GM23248 (cell line): ENCODE measurements at regions not wholly inside any gene's neighbourhood (a gene's known extent, or its start where the extent isn't known, plus 50 kb on each side); places are given as distances from the start of the nearest gene placed in this dataset.
A peak's percentile ranks its signal among the peaks of the same experiment; 100 is the strongest.

Experiments used
- DNase-seq: peaks from one replicate; pipeline ENCODE4 v3.0.0-alpha.2; 2015
- H2AFZ ChIP-seq: fragments of 200-600 bp; sonication (generic); 2 replicates; pipeline ENCODE4 v1.6.1; 2016; ENCODE audit warnings: antibody characterized with exemption
- H3F3A ChIP-seq: fragments of 200-600 bp; sonication (generic); 2 replicates; pipeline ENCODE4 v1.6.1; 2016; ENCODE audit warnings: mild to moderate bottlenecking, antibody characterized with exemption, mixed run types; ENCODE audit not compliant: insufficient read depth
- H3K27ac ChIP-seq: fragments of 200-600 bp; sonication (generic); 2 replicates; pipeline ENCODE4 v1.5.1; 2016; ENCODE audit warnings: mild to moderate bottlenecking
- H3K27me3 ChIP-seq: fragments of 200-600 bp; sonication (generic); replicated peaks from 2 replicates; pipeline ENCODE4 v1.6.1; 2016; ENCODE audit warnings: mild to moderate bottlenecking; ENCODE audit not compliant: insufficient read depth
- H3K36me3 ChIP-seq: fragments of 200-600 bp; sonication (generic); 2 replicates; pipeline ENCODE4 v1.6.1; 2016; ENCODE audit warnings: low read depth, mild to moderate bottlenecking
- H3K4me1 ChIP-seq: fragments of 200-600 bp; sonication (generic); 2 replicates; pipeline ENCODE4 v1.6.1; 2016; ENCODE audit warnings: mild to moderate bottlenecking; ENCODE audit not compliant: insufficient read depth
- H3K4me2 ChIP-seq: fragments of 200-600 bp; sonication (generic); one replicate; pipeline ENCODE4 v1.6.1; 2016; ENCODE audit warnings: mild to moderate bottlenecking; ENCODE audit not compliant: unreplicated experiment
- H3K4me3 ChIP-seq: fragments of 200-600 bp; sonication (generic); 2 replicates; pipeline ENCODE4 v1.5.1; 2016; ENCODE audit warnings: mild to moderate bottlenecking
- H3K79me2 ChIP-seq: fragments of 200-600 bp; sonication (generic); 2 replicates; pipeline ENCODE4 v1.6.1; 2016; ENCODE audit warnings: mild to moderate bottlenecking; ENCODE audit not compliant: insufficient read depth
- H3K9ac ChIP-seq: fragments of 200-600 bp; sonication (generic); 2 replicates; pipeline ENCODE4 v1.6.1; 2016; ENCODE audit warnings: mild to moderate bottlenecking
- H3K9me2 ChIP-seq: fragments of 200-600 bp; sonication (generic); 2 replicates; pipeline ENCODE4 v1.6.1; 2016; ENCODE audit warnings: mixed run types, mild to moderate bottlenecking, moderate library complexity; ENCODE audit not compliant: insufficient read depth
- H3K9me3 ChIP-seq: fragments of 200-600 bp; sonication (generic); one replicate; pipeline ENCODE4 v1.6.1; 2017; ENCODE audit warnings: low read depth
- H4K20me1 ChIP-seq: fragments of 200-600 bp; sonication (generic); 2 replicates; pipeline ENCODE4 v1.6.0; 2016; ENCODE audit not compliant: insufficient read depth
- EZH2 ChIP-seq: fragments of 200-600 bp; sonication (generic); IDR thresholded peaks from 2 replicates; pipeline ENCODE4 v1.6.1; 2018; ENCODE audit warnings: antibody characterized with exemption, mild to moderate bottlenecking; ENCODE audit not compliant: insufficient read depth, poor library complexity, severe bottlenecking
- EZH2phosphoT487 ChIP-seq: fragments of 200-600 bp; sonication (generic); IDR thresholded peaks from 2 replicates; pipeline ENCODE4 v1.6.1; 2018; ENCODE audit warnings: antibody characterized with exemption, moderate library complexity, mild to moderate bottlenecking, low read depth; ENCODE audit not compliant: insufficient read depth
- WGBS, 2 experiments: methylation state at CpG; one replicate each; pipeline ENCODE4 v1.1.6; 2015 to 2017; ENCODE audit warnings: low lambda C conversion rate in 2 of 2, low coverage in 1 of 2; ENCODE audit errors: missing lambda C conversion rate in 2 of 2; 5-methylcytosine and 5-hydroxymethylcytosine counted together
- in situ Hi-C: fragments of 300-500 bp; cut with MboI; formaldehyde crosslinking; loops from 2 replicates; pipeline ENCODE4 v1.15.0; 2020

DNA sequence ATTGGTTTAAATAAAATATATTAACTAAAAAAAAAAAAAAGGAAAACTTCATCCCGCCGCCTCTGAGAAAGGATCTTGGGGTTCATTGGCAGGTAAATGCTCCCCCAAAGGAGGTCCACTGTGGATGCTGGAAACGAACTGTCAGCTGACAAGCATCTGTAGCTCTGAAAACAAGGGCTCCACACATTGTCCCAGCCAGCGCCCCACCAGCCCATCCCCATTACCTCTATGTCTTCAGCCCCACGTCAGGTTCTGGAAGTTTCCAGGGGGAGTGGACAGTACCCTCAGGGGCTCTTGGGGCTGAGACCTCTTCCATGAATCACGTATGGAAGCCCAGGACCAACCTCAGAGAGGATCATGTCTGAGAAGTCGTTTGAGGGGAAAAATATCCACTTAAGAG, 66.4 kb upstream of the WNT7B start:
- Histone ChIP-seq H3F3A (peaks cover 8% of the 10 kb centered on the region; the same call in 1 of the 2 replicates), H3K9ac (peak overlapping the region; percentile 88), H4K20me1 (no peaks in the 10 kb centered on the region), H3K36me3 (no peaks in the 10 kb centered on the region), H2AFZ (peak overlapping the region; percentile 75), H3K4me3 (peak overlapping the region; percentile 76), H3K27me3 (no peaks in the 10 kb centered on the region), H3K9me3 (no peaks in the 10 kb centered on the region), H3K9me2 (no peaks in the 10 kb centered on the region), H3K79me2 (peaks cover 80% of the 10 kb centered on the region), H3K4me2 (peak overlapping the region; percentile 94), H3K4me1 (peaks cover 33% of the 10 kb centered on the region), H3K27ac (peak overlapping the region; percentile 64)
- no peak for DNase-seq
- in situ Hi-C loops: no loop called here
- TF ChIP-seq EZH2 (no peak), EZH2phosphoT487 (no peak)
- 48 to 54% methylated on average over 6 to 7 of the region's 7 CpGs for WGBS, 2 experiments

DNA sequence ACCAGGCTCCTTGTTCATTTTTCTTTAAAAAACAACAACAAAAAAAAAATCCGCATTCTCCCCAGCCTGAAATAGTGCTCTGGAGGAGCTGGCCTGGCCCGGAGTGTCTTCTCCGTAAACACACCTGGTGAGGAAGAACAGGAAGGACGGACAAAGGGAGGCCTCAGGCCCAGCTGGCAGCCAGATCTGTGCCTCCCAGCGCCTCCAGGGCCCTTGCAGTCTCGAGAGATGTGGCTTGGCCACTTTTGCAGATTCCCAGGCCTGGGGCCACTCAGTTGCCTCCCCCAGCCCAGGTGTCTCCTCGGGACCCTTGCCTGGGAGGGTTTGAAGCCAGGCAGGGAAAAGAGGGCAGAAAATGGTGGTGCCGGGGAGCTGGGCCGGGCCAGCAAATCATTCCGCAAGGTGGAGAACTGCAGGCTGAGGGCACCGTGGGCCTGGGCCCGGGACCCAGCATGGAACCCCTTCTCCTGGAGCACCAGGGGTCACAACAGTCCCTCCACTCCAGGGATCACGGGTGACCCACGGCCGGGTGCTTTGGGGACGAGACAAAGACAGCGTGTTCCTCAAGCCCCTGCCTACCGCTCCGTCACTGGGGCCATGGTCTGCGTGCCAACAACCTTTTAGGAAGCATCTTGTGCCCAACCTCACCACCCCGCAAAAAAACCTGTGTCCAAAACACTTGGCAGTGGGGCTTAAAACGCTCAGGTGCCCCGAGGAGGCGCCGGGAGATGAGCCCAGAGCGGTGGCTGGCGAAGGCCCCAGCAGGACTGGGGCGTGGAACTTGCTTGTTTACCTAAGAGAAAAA, 67.1 kb upstream of the WNT7B start:
- Histone ChIP-seq H3K79me2 (peaks cover 85% of the 10 kb centered on the region), H2AFZ (peak overlapping the region; percentile 75), H3F3A (peaks cover 8% of the 10 kb centered on the region; the same call in 1 of the 2 replicates), H3K4me2 (peak overlapping the region; percentile 94), H3K27me3 (no peaks in the 10 kb centered on the region), H4K20me1 (no peaks in the 10 kb centered on the region), H3K9me3 (no peaks in the 10 kb centered on the region), H3K9me2 (no peaks in the 10 kb centered on the region), H3K4me1 (peaks cover 36% of the 10 kb centered on the region), H3K27ac (peak overlapping the region; percentile 64), H3K9ac (peak overlapping the region; percentile 88), H3K4me3 (peak overlapping the region; percentile 76), H3K36me3 (no peaks in the 10 kb centered on the region)
- peak; percentile 67 for DNase-seq
- in situ Hi-C loops: no loop called here
- WGBS, 2 experiments: 3% methylated on average over 28 of the region's 28 CpGs
- TF ChIP-seq EZH2: no peak
- TF ChIP-seq EZH2phosphoT487: no peak

DNA sequence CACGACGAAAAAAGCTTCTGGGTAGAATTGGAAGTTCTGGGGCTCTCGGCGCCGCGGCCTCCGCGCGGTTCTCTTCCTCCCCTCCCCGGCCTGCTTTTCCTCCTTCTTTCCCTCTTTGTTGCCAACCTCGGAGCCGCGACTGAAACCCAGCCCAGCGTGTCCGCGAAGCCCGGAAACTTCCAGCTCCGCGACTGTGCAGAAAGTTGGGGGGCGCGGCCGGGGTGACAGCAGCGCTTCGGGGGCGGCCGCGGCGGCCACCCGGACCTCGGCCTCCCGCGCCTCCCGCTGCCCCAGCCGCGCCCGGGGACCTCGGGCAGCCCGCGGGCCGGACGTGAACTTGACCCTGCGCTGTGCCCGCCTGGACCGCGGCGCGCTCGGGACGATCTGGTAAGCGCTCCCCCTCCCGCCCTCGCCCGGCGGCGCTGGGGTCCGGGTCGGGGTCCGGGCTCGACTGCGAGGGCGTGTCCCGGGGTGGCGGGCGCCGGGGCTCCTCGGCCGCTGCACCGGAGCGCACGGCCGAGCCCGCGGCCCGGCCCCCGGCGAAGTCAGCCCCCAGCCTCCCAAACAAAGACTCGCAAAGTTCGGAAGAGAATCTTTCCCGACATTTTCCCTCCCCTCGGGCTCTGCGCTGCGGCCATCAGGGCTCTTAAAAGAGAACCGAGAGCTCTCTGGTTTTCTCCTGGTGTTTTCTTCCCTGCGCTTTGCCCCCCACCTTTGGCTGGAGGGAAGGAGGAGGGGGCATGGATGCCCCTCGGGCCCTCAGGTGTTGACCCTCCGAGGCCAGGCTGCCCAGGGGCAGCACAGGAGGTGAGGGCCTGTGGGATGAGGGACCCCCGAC, 67.9 kb upstream of the WNT7B start:
- H3K79me2 ChIP-seq: peaks cover 94% of the 10 kb centered on the region
- H4K20me1 ChIP-seq: no peaks in the 10 kb centered on the region
- TF ChIP-seq EZH2phosphoT487 (no peak), EZH2 (no peak)
- H3F3A ChIP-seq: peaks cover 8% of the 10 kb centered on the region; the same call in 1 of the 2 replicates
- H3K4me3 ChIP-seq: peak overlapping the region; percentile 76
- no peaks in the 10 kb centered on the region for H3K27me3 ChIP-seq
- peak; percentile 65 for DNase-seq
- peak overlapping the region; percentile 94 for H3K4me2 ChIP-seq
- H3K4me1 ChIP-seq: peaks cover 36% of the 10 kb centered on the region
- H3K9me2 ChIP-seq: no peaks in the 10 kb centered on the region
- no peaks in the 10 kb centered on the region for H3K9me3 ChIP-seq
- H3K36me3 ChIP-seq: no peaks in the 10 kb centered on the region
- in situ Hi-C loops: no loop called here
- 2% methylated on average over 11 to 48 of the region's 87 CpGs for WGBS, 2 experiments
- H3K27ac ChIP-seq: peak overlapping the region; percentile 64
- peak overlapping the region; percentile 88 for H3K9ac ChIP-seq
- peak overlapping the region; percentile 75 for H2AFZ ChIP-seq

DNA sequence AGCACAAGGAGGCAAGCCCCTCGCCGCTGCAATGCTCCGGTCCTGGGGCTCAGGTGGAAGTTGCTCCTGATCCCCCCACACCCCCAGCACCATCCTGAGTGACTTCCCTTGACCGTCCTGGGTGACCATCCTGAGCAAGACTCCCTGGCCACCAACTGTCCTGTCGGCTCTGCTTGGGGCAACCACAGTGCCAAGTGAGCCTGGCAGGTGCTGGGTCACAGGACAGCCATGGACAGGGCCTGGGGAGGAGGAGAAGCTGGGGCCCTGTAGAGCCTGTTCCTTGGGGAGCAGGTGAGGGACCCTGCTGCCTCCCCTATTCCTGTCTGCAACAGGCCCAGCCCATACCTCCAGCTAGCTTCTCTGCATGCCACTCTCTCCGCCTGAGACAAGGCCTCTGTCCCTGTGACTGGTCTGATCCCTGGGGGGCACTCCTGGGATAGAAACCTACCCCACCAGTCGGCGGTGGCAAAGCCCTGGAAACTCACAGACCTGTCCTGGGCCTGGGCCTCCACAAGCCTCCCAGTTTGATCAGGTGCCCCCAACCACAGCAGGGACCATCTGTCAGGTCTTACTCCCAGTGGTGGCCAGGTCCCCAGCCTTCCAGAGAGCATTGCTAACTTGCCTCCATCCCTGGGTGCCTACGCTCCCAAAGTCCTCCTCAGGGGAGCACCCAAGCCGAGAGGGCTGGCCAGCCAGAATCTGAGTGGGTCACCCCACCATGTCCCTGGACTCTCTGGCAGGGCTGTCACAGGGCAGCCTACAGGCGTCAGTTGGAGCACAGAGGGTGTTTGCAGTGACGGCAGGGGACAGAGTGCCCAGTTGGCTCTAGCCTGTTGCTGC, 68.7 kb upstream of the WNT7B start:
- no peaks in the 10 kb centered on the region for H3K9me2 ChIP-seq
- DNase-seq: peak; percentile 27
- H3K4me1 ChIP-seq: peaks cover 36% of the 10 kb centered on the region
- no peaks in the 10 kb centered on the region for H3K27me3 ChIP-seq
- peaks cover 8% of the 10 kb centered on the region; the same call in 1 of the 2 replicates for H3F3A ChIP-seq
- peak overlapping the region; percentile 76 for H3K4me3 ChIP-seq
- no peaks in the 10 kb centered on the region for H3K9me3 ChIP-seq
- no peaks in the 10 kb centered on the region for H3K36me3 ChIP-seq
- H2AFZ ChIP-seq: peak overlapping the region; percentile 75
- in situ Hi-C loops: no loop called here
- H3K4me2 ChIP-seq: peak overlapping the region; percentile 94
- 38 to 46% methylated on average over 12 of the region's 12 CpGs for whole genome bisulfite sequencing, 2 experiments
- H3K9ac ChIP-seq: peak overlapping the region; percentile 88
- no peaks in the 10 kb centered on the region for H4K20me1 ChIP-seq
- TF ChIP-seq EZH2 (no peak), EZH2phosphoT487 (no peak)
- H3K27ac ChIP-seq: peak overlapping the region; percentile 64
- H3K79me2 ChIP-seq: peaks cover 98% of the 10 kb centered on the region
